VCaP (cell line): ENCODE measurements at regions not wholly inside any gene's neighbourhood (a gene's known extent, or its start where the extent isn't known, plus 50 kb on each side); places are given as distances from the start of the nearest gene placed in this dataset.

Experiments used
- H3K27ac ChIP-seq: fragments of 450-650 bp; 2 replicates; pipeline ENCODE4 v1.5.1; 2017
- TF ChIP-seq, protein P1 (sequence below): fragments of 450-650 bp; conservative IDR thresholded peaks from 2 replicates; pipeline ENCODE4 v1.5.1; 2017; ENCODE audit warnings: mild to moderate bottlenecking, moderate library complexity

DNA sequence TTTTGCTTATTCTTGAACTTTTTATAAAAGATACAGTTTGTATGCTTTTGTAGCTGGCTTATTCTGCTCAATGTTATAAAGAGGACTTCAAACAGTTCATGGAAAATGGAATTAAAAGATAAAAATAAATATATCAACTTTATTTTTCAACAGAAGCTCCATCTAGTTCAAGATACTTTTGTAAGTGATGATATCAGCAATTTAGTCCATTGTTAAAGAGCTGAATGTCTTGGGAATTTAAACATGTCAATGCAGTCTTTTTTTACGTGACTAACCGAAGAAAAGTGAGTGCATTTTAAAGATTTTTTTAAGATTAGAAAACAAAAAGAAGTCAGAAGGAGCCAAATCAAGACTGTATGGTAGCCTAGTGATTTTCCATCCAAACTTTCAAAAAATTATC is 85.4 kb upstream of the CHST9 start:
- TF ChIP-seq, protein P1, sequence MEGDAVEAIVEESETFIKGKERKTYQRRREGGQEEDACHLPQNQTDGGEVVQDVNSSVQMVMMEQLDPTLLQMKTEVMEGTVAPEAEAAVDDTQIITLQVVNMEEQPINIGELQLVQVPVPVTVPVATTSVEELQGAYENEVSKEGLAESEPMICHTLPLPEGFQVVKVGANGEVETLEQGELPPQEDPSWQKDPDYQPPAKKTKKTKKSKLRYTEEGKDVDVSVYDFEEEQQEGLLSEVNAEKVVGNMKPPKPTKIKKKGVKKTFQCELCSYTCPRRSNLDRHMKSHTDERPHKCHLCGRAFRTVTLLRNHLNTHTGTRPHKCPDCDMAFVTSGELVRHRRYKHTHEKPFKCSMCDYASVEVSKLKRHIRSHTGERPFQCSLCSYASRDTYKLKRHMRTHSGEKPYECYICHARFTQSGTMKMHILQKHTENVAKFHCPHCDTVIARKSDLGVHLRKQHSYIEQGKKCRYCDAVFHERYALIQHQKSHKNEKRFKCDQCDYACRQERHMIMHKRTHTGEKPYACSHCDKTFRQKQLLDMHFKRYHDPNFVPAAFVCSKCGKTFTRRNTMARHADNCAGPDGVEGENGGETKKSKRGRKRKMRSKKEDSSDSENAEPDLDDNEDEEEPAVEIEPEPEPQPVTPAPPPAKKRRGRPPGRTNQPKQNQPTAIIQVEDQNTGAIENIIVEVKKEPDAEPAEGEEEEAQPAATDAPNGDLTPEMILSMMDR: no peak
- no peak overlapping the region for H3K27ac ChIP-seq

DNA sequence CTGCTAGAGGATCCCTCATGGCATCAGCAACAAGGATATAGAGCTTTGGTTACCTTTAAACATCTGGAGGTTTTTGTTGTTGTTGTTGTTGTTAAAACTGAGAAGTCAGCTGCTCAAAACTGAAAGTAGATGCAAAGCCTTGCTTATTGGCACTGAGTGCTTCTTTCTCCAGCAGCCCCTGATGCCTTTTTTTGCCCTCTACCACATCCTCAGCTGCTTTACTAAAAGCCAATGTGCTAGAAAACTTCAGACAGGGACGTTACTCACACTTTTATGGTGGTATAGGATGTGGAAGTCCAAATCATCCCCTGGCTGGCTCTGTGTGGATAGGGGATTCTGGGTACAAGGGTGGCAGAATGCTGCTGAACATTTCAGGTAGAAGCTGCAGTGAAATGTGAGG is 78.3 kb upstream of the CHST9 start:
- TF ChIP-seq, protein P1: no peak
- H3K27ac ChIP-seq: no peak overlapping the region

DNA sequence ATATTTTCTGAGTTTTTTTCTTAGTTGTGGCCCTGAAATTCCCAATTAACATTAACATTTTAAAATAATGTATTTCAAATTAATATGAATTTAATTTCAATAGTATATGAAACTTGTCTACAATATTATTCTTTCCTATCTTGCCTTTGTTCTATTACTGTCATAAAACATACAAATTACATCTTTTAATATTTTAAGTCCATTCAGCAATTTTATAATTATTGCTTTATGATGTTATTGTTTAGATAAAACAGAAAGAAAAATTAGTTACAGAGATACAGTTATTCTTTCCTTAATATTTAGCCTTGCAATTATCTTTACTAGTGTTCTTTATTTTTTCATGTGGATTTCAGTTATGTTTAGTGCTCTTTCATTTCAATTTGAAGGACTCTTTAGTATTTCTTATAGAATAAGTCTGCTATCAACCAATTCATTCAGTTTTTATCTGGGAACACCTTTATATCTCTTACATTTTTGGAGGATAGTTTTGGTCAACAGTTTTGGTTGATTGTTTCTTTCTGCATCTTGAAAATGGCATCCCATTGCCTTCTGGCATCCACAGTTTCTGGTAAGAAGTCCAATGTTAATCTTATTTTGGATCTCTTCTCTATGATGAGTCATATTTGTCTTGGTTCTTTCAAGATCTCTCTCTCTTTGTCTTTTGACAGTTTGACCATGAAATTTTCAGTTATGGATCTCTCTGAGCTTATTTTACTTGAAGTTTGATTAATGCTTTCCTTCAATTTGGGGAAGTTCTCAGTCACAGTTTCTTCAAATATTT is 76.9 kb upstream of the CHST9 start:
- TF ChIP-seq, protein P1: no peak
- H3K27ac ChIP-seq: no peak overlapping the region

DNA sequence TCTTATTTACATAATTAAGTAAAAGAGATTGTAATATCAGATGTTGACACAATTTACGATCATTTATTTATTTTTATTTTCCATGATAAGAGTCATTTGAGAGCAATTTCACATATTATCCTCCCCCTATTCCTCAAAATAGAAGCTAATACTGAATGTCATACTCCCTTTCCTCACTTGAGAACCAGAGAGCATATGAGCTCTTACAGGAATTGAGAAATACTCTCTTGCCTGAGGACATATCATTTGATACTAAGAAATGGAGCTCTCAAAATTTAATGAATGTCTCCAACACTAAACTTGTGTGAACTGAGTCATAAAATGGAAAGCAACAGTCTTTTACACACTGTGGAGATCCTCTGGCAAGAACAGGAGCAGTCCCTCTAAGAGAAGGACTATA is 68.5 kb upstream of the CHST9 start:
- TF ChIP-seq, protein P1: no peak
- no peak overlapping the region for H3K27ac ChIP-seq

DNA sequence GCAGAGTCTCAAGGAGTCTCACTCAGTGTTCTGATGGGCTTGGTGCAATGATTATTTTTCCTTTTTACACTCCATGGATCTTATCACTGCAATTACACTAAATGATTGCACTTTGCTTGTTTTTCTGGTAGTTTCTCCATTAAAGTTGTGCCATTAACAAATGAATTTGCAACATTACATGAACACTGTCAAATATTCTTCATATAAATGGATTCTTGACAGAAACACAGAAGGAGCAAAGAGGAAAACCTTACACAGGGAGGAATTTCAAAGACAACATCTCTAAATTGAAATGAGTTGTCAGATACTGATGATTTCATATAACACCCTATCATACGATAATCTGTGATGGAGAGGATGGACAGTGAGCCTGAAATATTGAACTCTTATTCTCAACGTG is 65.4 kb upstream of the CHST9 start:
- TF ChIP-seq, protein P1: no peak
- H3K27ac ChIP-seq: no peak overlapping the region

DNA sequence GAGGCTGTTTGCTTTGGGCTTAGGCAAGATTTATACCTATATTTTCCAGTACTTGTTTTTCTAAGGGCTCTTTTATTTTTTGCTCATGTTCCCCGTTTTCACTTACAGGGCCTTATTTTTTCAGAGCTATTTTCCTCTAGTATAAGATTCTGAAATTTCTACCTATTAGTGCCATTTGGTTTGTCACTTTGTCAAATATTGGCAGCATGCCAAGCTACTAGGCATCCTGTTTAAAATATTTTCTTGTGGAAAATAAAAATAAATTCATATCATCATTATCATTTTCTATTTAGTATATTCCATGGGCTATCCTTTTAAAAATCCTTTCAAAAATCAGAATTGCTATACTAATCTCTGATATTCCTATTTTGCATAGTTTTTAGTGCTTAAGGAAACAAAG is 64.8 kb upstream of the CHST9 start:
- H3K27ac ChIP-seq: no peak overlapping the region
- TF ChIP-seq, protein P1: no peak

DNA sequence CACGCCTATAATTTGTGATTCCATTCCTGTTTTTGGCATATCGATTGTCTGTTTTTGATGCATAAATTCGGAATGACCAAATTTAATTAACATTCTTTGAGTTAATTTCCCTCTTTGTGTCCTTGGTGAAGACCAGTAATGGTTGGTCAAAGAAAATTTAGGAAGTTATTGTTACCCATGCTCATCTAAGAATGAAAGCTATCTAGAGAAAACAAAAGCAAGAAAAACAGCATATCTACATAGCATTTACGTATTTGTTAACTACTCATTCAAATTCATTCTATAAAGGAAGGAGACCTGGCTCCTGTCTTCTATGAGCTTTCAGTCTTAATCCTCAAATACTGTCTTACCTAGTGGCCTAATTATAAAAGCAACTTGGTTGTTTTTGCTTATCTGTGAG is 59.2 kb upstream of the CHST9 start:
- TF ChIP-seq, protein P1: no peak
- H3K27ac ChIP-seq: no peak overlapping the region
